RWPE2 (cell line): ENCODE measurements at regions not wholly inside any gene's neighbourhood (a gene's known extent, or its start where the extent isn't known, plus 50 kb on each side); places are given as distances from the start of the nearest gene placed in this dataset.

Experiments used
- ATAC-seq: fragments of 200-7000 bp; cut with Tn5 transposase; 3 replicates; pipeline ENCODE4 v1.9.1; 2021; ENCODE audit warnings: low read depth
- DNase-seq: peaks from one replicate; pipeline ENCODE4 v3.0.0-alpha.2; 2020; ENCODE audit warnings: low spot score
- H3K27ac ChIP-seq: fragments of 450-650 bp; 2 replicates; pipeline ENCODE4 v1.5.1; 2017; ENCODE audit warnings: mild to moderate bottlenecking; ENCODE audit not compliant: poor library complexity, severe bottlenecking
- H3K27me3 ChIP-seq: fragments of 250-450 bp; sonication (Bioruptor Pico); 2 replicates; pipeline ENCODE4 v1.5.1; 2021; ENCODE audit warnings: mild to moderate bottlenecking, moderate library complexity; ENCODE audit not compliant: insufficient read depth, poor library complexity, severe bottlenecking
- H3K36me3 ChIP-seq: fragments of 250-450 bp; sonication (Bioruptor Pico); 2 replicates; pipeline ENCODE4 v1.5.1; 2020; ENCODE audit warnings: low read depth, mild to moderate bottlenecking, moderate library complexity
- H3K4me1 ChIP-seq: fragments of 250-450 bp; sonication (Bioruptor Pico); 2 replicates; pipeline ENCODE4 v1.5.1; 2021; ENCODE audit warnings: mild to moderate bottlenecking, moderate library complexity; ENCODE audit not compliant: insufficient read depth, poor library complexity, severe bottlenecking
- H3K4me3 ChIP-seq: fragments of 250-450 bp; sonication (Bioruptor Pico); 2 replicates; pipeline ENCODE4 v1.5.1; 2021; ENCODE audit warnings: mild to moderate bottlenecking, moderate library complexity; ENCODE audit not compliant: severe bottlenecking
- H3K9me3 ChIP-seq: fragments of 250-450 bp; sonication (Bioruptor Pico); 2 replicates; pipeline ENCODE4 v1.5.1; 2021; ENCODE audit warnings: mild to moderate bottlenecking, moderate library complexity; ENCODE audit not compliant: severe bottlenecking
- CTCF ChIP-seq: fragments of 450-650 bp; IDR thresholded peaks from one replicate; pipeline ENCODE4 v1.5.1; 2017; ENCODE audit warnings: mild to moderate bottlenecking, moderate library complexity; ENCODE audit not compliant: poor library complexity, severe bottlenecking

GRCh38 chr4:53684136-53685130, 93.1 kb upstream of the LNX1 start:
- peaks cover 3% of the 10 kb centered on the region for H3K27me3 ChIP-seq
- H3K36me3 ChIP-seq: no peaks in the 10 kb centered on the region
- ATAC-seq: no peak
- H3K4me1 ChIP-seq: no peaks in the 10 kb centered on the region
- TF ChIP-seq CTCF: no peak
- no peak overlapping the region for H3K27ac ChIP-seq
- no peak for DNase-seq
- no peak overlapping the region for H3K4me3 ChIP-seq
- H3K9me3 ChIP-seq: no peaks in the 10 kb centered on the region

DNA sequence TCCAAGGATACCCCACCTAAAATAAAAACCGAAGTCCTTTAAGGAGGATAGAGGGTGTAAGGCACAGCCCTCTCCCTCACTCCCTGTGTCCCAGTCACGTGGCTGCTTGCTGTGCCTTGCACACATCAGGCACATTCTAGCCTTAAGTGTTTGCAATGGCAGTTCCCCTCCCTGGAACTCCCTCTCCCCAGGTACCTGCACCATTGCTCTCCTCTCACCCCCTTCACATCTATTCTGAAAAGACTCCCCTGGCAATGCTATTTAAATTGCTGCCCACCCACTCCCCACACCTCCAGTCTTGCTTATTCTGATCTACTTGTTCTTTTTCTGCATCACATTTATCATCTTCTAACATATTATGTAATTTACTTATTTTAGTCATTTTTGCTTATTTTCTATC, 91.6 kb upstream of the LNX1 start:
- Histone ChIP-seq H3K4me1 (no peaks in the 10 kb centered on the region), H3K36me3 (no peaks in the 10 kb centered on the region), H3K4me3 (no peak overlapping the region), H3K9me3 (no peaks in the 10 kb centered on the region), H3K27ac (no peak overlapping the region), H3K27me3 (peaks cover 3% of the 10 kb centered on the region)
- no peak for TF ChIP-seq CTCF
- no peak for DNase-seq
- ATAC-seq: no peak

GRCh38 chr4:53682196-53682595, 90.9 kb upstream of the LNX1 start:
- Histone ChIP-seq H3K27me3 (peaks cover 3% of the 10 kb centered on the region), H3K9me3 (no peaks in the 10 kb centered on the region), H3K27ac (no peak overlapping the region), H3K36me3 (no peaks in the 10 kb centered on the region), H3K4me1 (no peaks in the 10 kb centered on the region), H3K4me3 (no peak overlapping the region)
- DNase-seq: no peak
- peak; percentile 51; the same call in 1 of the 3 replicates for ATAC-seq
- TF ChIP-seq CTCF: no peak

GRCh38 chr4:53680598-53680997, 89.3 kb upstream of the LNX1 start:
- no peak for ATAC-seq
- no peak overlapping the region for H3K27ac ChIP-seq
- TF ChIP-seq CTCF: no peak

DNA sequence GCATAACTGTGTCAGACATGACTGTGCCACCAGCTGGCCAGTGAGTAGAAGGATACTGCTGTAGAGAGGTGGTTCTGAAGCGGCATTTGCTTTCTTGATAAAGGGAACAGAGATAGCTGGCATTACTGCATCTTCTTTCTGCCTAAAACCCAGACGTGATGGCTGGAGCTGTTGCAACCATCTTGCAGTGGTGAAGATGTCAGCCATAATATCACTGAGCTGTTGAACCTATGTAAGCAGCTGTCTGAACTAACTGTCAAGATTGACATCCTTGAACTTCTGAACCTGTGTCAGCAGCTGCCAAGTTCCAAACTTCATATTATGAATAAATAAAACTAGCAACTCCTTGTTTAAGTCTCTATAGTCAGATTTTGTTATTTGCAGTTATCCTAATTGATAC, 88.9 kb upstream of the LNX1 start:
- no peaks in the 10 kb centered on the region for H3K27me3 ChIP-seq
- no peaks in the 10 kb centered on the region for H3K36me3 ChIP-seq
- DNase-seq (no peak), ATAC-seq (no peak)
- H3K27ac ChIP-seq: no peak overlapping the region
- no peaks in the 10 kb centered on the region for H3K9me3 ChIP-seq
- no peak overlapping the region for H3K4me3 ChIP-seq
- TF ChIP-seq CTCF: no peak
- H3K4me1 ChIP-seq: no peaks in the 10 kb centered on the region

More at GRCh38 chr4:53680598-53680997, 89.3 kb upstream of the LNX1 start:
- no peak overlapping the region for H3K4me3 ChIP-seq
- no peak for DNase-seq
- H3K9me3 ChIP-seq: no peaks in the 10 kb centered on the region
- no peaks in the 10 kb centered on the region for H3K27me3 ChIP-seq
- H3K4me1 ChIP-seq: no peaks in the 10 kb centered on the region
- no peaks in the 10 kb centered on the region for H3K36me3 ChIP-seq
